Muscle layer of colon (tissue), 2 donors: ENCODE measurements at regions not wholly inside any gene's neighbourhood (a gene's known extent, or its start where the extent isn't known, plus 50 kb on each side); places are given as distances from the start of the nearest gene placed in this dataset.

ENCODE experiments used
- H3K27ac ChIP-seq: one replicate; pipeline ENCODE4 v1.7.0; 2013; ENCODE audit warnings: low read depth, mild to moderate bottlenecking, low read length, moderate library complexity
- H3K27me3 ChIP-seq, 2 donors: one replicate each; pipeline ENCODE4 v1.7.0; 2013; ENCODE audit warnings: low read length in 2 of 2, mild to moderate bottlenecking in 2 of 2; ENCODE audit not compliant: insufficient read depth in 2 of 2, control insufficient read depth in 1 of 2
- H3K36me3 ChIP-seq: one replicate; pipeline ENCODE4 v1.7.0; 2013; ENCODE audit warnings: mild to moderate bottlenecking, low read length; ENCODE audit not compliant: insufficient read depth
- H3K4me1 ChIP-seq: one replicate; pipeline ENCODE4 v1.7.0; 2013; ENCODE audit warnings: mild to moderate bottlenecking, low read length; ENCODE audit not compliant: insufficient read depth
- H3K4me3 ChIP-seq, 2 donors: one replicate each; pipeline ENCODE4 v1.7.0; 2013; ENCODE audit warnings: low read length in 2 of 2, low read depth in 1 of 2, mild to moderate bottlenecking in 1 of 2, moderate library complexity in 1 of 2
- H3K9ac ChIP-seq: one replicate; pipeline ENCODE4 v1.7.0; 2013; ENCODE audit warnings: low read length
- H3K9me3 ChIP-seq: one replicate; pipeline ENCODE4 v1.7.0; 2013; ENCODE audit warnings: mild to moderate bottlenecking, low read length
- donor health status: abdominal sarcoma.
- donor health status: Adenocarcinoma of cecum.

DNA sequence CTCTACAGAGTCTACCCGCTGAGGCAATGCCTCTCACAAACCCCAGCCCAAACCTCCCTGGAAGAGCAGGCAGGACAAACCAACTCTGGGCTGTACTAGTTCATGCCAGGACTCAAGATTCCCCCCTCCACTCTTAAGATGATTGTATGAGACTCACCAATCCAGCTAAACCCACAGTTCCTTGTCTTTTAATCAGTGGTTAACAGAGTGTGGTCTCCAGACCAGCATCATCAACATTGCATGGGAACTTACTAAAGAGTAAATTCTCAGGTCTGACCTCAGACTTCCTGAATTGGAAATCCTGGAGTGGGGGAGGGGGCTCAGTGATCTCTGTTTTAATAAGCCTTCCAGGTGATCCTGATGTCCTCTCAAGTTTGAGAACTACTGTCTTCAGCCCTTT, 240.9 kb downstream of the GAS1 start:
- H3K4me1 ChIP-seq, result peaks cover 10% of the 10 kb centered on the region
- no peak overlapping the region for H3K27ac ChIP-seq
- H3K4me3 ChIP-seq, result no peak overlapping the region
- H3K36me3 ChIP-seq, result no peaks in the 10 kb centered on the region
- H3K9ac ChIP-seq, result no peak overlapping the region
- H3K27me3 ChIP-seq, result no peaks in the 10 kb centered on the region
- no peaks in the 10 kb centered on the region for H3K9me3 ChIP-seq

DNA sequence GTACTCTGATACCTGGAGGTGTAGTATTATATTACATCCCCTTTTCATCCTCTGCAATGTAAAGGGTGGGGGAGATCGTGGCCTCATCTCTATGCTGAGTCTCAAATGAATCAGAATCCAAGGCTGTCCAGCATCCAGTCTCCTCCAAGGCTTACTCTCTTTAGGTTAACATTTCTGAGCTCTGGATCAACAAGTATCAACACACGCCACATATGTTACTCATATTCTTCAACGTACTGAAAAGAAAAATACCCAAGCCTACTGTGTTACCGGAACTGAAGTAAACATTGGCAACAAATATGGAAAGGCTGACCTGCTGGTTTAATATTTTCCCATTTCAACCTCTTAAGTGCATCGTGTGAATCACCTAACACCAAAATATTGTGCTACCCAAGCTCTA, 241.8 kb downstream of the GAS1 start:
- Histone ChIP-seq H3K27me3 (no peaks in the 10 kb centered on the region), H3K4me1 (peaks cover 19% of the 10 kb centered on the region), H3K36me3 (no peaks in the 10 kb centered on the region), H3K9me3 (no peaks in the 10 kb centered on the region), H3K4me3 (no peak overlapping the region), H3K27ac (no peak overlapping the region), H3K9ac (no peak overlapping the region)

DNA sequence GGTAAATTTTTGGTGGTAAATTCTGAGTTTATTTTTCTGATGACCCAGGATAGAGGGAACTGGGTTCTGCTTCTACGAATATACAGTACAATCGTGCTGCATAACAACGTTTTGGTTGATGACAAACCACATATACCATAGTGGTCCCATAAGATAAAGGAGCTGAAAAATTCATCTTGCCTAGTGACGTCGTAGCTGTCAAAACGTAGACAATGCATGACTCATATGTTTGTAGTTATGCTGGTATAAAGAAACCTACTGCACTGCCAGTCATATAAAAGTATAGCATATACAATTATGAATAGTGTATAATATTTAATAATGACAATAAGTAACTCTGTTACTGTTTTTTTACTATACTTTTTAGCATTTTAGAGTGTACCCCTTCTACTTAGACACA, 244.0 kb downstream of the GAS1 start:
- no peak overlapping the region for H3K9ac ChIP-seq
- no peaks in the 10 kb centered on the region for H3K27me3 ChIP-seq
- H3K9me3 ChIP-seq, result no peaks in the 10 kb centered on the region
- H3K4me3 ChIP-seq, result no peak overlapping the region
- H3K27ac ChIP-seq, result no peak overlapping the region
- peaks cover 32% of the 10 kb centered on the region for H3K4me1 ChIP-seq
- no peaks in the 10 kb centered on the region for H3K36me3 ChIP-seq

DNA sequence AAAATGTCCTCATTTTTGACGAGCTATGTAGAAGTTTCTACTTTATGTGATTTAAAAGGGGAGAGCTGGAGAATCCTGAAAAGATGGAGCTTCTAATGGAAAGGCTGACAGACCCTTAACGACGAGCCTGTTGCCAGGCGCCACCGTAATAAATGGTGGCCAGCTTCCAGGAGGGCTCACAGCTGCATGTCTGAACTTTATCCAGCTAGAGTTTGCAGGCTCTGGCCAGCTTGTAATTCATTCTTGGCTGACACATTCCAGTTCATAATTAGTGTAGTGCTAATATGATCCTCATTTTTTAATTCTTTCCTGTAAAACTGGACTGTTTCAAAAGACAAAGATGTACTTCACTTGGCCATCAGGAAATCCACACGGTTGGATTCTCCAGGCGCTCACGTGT, 246.7 kb downstream of the GAS1 start:
- Histone ChIP-seq H3K36me3 (no peaks in the 10 kb centered on the region), H3K9me3 (no peaks in the 10 kb centered on the region), H3K27ac (peak overlapping the region; percentile 27), H3K4me3 (no peak overlapping the region), H3K9ac (no peak overlapping the region), H3K4me1 (peaks cover 32% of the 10 kb centered on the region), H3K27me3 (no peaks in the 10 kb centered on the region)

DNA sequence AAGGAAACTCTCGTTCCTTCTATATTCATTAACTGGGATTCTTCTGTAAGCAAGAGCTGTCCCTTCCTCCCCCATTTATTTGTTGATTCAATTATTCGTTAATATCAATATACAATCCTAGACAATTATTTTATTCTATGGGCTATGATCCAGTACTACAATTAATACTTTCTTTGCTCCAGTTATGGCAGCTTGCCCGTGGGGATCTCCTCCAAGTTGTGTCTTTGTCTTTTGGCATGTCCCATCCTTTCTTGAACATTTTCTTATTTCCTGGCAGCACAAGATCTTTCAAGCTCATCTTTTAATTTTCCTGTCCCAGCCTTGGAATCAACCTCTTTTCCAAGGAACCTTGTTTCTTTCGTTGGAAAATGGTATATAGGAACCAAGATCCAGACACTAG, 249.3 kb downstream of the GAS1 start:
- Histone ChIP-seq H3K36me3 (no peaks in the 10 kb centered on the region), H3K27ac (no peak overlapping the region), H3K27me3 (no peaks in the 10 kb centered on the region), H3K9me3 (no peaks in the 10 kb centered on the region), H3K4me3 (no peak overlapping the region), H3K9ac (no peak overlapping the region), H3K4me1 (peaks cover 28% of the 10 kb centered on the region)

DNA sequence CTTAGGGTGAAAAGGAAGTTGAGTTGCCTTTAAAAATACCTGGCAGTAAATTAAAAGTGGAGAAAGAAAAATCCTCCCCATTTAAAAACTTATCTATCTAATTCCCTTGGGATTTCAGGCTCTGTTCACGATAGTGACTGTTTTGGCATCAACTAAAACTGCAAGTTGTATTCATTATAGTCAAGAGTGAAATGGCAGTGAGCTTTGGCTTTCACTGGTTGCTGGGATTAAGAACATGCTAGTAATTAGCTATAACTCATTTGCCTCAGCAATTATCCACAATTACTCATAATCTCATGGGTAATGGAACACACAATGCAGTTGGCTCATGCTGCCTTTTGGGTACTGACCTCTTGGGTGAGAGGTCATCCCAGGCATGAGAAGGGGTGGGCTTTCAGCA, 250.1 kb downstream of the GAS1 start:
- no peak overlapping the region for H3K9ac ChIP-seq
- no peaks in the 10 kb centered on the region for H3K9me3 ChIP-seq
- no peaks in the 10 kb centered on the region for H3K27me3 ChIP-seq
- H3K27ac ChIP-seq, result no peak overlapping the region
- H3K4me3 ChIP-seq, result no peak overlapping the region
- no peaks in the 10 kb centered on the region for H3K36me3 ChIP-seq
- peaks cover 28% of the 10 kb centered on the region for H3K4me1 ChIP-seq

DNA sequence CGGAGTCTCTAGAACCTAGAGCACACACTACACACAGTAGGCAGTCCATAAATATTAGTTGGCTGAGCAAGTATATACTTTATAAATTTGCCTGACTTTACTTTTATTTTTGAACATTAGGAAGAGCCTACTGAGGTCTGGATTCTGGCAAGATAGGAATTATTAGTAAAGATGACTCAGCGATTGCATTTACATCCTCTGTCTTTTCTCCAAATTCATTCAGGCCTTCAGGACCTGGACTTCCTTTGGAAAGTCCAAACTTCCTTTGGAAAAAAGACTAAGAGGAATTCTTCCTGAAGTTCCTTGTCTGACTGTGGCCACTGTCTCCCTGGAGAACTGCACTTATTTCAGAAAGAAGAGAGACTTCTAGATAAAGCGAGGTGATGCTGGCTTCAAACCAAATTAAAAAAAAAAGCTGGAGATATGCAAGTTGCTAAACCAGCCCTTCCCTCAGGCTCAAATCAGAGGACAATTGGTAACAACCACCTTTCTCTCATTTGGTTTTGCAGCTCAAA, 251.3 kb downstream of the GAS1 start:
- no peak overlapping the region for H3K4me3 ChIP-seq
- H3K4me1 ChIP-seq, result peaks cover 18% of the 10 kb centered on the region
- no peaks in the 10 kb centered on the region for H3K27me3 ChIP-seq
- H3K9me3 ChIP-seq, result no peaks in the 10 kb centered on the region
- H3K27ac ChIP-seq, result no peak overlapping the region
- no peaks in the 10 kb centered on the region for H3K36me3 ChIP-seq
- no peak overlapping the region for H3K9ac ChIP-seq

DNA sequence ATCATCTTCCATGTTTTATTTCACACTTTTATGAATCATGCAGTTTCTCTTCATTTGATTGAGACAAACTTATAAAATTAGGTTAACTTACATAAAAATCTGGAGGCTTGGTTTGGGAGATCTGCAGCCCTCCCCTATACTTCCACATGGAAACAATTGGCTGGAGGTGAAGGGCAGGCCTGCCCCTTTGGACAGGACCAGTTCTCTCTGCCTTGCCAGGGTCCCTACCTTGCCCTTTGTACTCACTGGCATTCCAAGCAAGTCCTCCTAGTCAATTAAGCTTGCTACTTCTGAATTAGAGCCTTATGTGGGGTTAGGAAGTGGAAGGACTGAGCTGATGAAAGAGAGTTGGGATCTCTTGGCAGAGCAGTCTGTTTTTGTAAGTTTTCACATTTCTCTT, 257.3 kb downstream of the GAS1 start:
- Histone ChIP-seq H3K4me3 (no peak overlapping the region), H3K27me3 (no peaks in the 10 kb centered on the region), H3K9me3 (no peaks in the 10 kb centered on the region), H3K36me3 (no peaks in the 10 kb centered on the region), H3K9ac (no peak overlapping the region), H3K4me1 (peaks cover 1% of the 10 kb centered on the region), H3K27ac (no peak overlapping the region)

DNA sequence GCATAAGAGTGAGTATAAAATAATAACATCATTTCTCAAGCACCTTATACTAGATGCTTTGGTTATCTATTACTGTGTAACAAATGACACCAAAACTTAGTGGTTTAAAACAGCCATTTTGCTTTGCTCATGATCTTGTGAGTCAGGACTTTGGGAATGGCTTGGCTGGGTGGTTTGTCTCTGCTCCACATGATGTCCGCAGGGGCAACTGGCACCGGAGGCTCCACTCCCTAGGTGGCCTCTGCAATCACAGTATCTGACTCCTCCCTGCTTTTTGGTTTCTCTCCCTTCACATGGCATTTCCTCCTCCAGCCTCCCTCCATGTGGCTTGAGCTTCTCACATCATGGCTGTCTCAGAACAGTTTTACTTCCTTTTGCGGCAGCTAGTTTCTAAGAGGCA, 259.5 kb downstream of the GAS1 start:
- Histone ChIP-seq H3K9me3 (no peaks in the 10 kb centered on the region), H3K9ac (no peak overlapping the region)

DNA sequence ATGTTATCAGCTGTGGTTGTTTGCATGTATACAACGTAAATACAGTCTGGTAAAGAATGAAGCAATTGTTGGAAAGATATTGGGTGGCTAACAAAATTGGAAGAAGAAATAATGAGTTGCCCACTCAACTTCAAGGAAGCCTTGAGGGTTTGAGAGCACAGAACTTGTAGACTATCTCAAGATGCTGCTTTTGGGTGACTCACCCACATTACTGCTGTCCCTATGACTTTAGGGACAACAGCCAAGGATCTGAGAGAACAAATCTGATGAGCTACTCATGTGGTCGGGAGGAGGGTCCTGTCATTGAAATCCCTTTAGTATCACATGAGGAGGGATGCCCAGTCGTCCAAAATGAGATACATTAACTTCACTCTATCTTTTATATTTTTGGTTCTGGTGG, 261.8 kb downstream of the GAS1 start:
- Histone ChIP-seq H3K4me3 (no peak overlapping the region), H3K27me3 (no peaks in the 10 kb centered on the region), H3K36me3 (no peaks in the 10 kb centered on the region), H3K9me3 (no peaks in the 10 kb centered on the region), H3K9ac (no peak overlapping the region), H3K4me1 (peaks cover 14% of the 10 kb centered on the region), H3K27ac (no peak overlapping the region)

More for the DNA sequence above, 259.5 kb downstream of the GAS1 start:
- Histone ChIP-seq H3K27me3 (no peaks in the 10 kb centered on the region), H3K36me3 (no peaks in the 10 kb centered on the region), H3K27ac (no peak overlapping the region), H3K4me3 (no peak overlapping the region), H3K4me1 (peaks cover 14% of the 10 kb centered on the region)

DNA sequence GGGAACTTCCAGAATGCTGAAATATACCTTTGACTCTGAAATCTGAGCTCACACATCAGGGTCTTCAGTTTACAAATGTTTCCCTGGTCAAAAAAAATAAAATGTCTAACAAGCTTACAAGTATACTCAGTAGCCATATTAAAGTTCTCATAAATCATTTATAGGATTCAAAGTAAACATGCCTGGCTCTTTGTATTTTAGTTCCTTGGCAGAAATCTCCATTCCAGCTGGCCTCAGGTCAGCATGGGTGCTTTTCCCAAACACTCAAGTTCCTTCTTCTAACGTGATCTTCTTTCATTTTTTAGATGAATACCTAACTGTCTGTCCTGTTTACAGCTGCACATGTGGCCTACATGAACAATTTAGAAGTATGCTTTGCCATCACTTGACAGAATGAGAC, 263.2 kb downstream of the GAS1 start:
- no peak overlapping the region for H3K27ac ChIP-seq
- no peaks in the 10 kb centered on the region for H3K27me3 ChIP-seq
- H3K36me3 ChIP-seq, result no peaks in the 10 kb centered on the region
- H3K4me1 ChIP-seq, result peaks cover 14% of the 10 kb centered on the region
- no peak overlapping the region for H3K4me3 ChIP-seq
- no peaks in the 10 kb centered on the region for H3K9me3 ChIP-seq
- H3K9ac ChIP-seq, result no peak overlapping the region

DNA sequence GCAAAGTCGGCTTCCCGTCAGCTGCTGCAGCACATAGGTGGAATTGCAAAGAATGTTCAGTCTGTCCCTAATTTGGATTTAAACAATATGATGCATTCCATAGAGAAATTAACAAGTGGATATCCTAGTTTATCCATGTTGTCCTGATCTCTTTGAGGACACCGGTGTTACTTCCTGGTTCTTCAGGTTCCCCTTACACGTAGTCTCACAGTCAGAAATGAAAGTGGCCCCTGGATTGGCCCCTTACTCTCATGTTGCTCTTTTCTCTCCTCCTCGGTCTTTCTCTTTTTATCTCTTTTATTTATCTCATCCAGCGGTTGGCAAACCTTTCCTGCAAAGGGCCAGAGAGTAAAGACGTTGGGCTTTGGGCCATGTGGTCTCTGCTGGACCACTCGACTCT, 265.1 kb downstream of the GAS1 start:
- H3K4me1 ChIP-seq, result peaks cover 14% of the 10 kb centered on the region
- no peak overlapping the region for H3K27ac ChIP-seq
- H3K27me3 ChIP-seq, result no peaks in the 10 kb centered on the region
- H3K4me3 ChIP-seq, result no peak overlapping the region
- no peaks in the 10 kb centered on the region for H3K36me3 ChIP-seq
- H3K9me3 ChIP-seq, result no peaks in the 10 kb centered on the region
- H3K9ac ChIP-seq, result no peak overlapping the region
